Aorta (tissue), 5 donors: ENCODE measurements at regions not wholly inside any gene's neighbourhood (a gene's known extent, or its start where the extent isn't known, plus 50 kb on each side); places are given as distances from the start of the nearest gene placed in this dataset.

Experiments
- ATAC-seq: fragments of 200-7000 bp; cut with Tn5 transposase; one replicate; pipeline ENCODE4 v1.9.1; 2022; ENCODE audit warnings: moderate library complexity; ENCODE audit not compliant: low FRiP score
- DNase-seq, 2 donors: peaks; one replicate each; pipeline ENCODE4 v3.0.0-alpha.2; 2020
- H3K27ac ChIP-seq, 2 donors: one replicate each; pipeline ENCODE4 v1.5.1; 2013; ENCODE audit warnings: low read length in 2 of 2, mild to moderate bottlenecking in 2 of 2, moderate library complexity in 2 of 2, control low read depth in 1 of 2, inconsistent platforms in 1 of 2, low read depth in 1 of 2
- H3K27me3 ChIP-seq, 2 donors: one replicate each; pipeline ENCODE4 v1.6.1; 2013; ENCODE audit warnings: control low read depth in 1 of 2, low read length in 1 of 2, mild to moderate bottlenecking in 1 of 2, moderate library complexity in 1 of 2; ENCODE audit not compliant: insufficient read depth in 2 of 2, control insufficient read depth in 1 of 2
- H3K36me3 ChIP-seq, 2 donors: one replicate each; pipeline ENCODE4 v1.6.1; 2013; ENCODE audit warnings: control low read depth in 1 of 2, low read length in 1 of 2, mild to moderate bottlenecking in 1 of 2; ENCODE audit not compliant: insufficient read depth in 2 of 2, control insufficient read depth in 1 of 2
- H3K4me1 ChIP-seq, 2 donors: one replicate each; pipeline ENCODE4 v1.6.1; 2013; ENCODE audit warnings: low read length in 2 of 2, control low read depth in 1 of 2, mild to moderate bottlenecking in 1 of 2, moderate library complexity in 1 of 2; ENCODE audit not compliant: insufficient read depth in 2 of 2, control insufficient read depth in 1 of 2
- H3K4me3 ChIP-seq, 2 donors: one replicate each; pipeline ENCODE4 v1.5.1; 2013; ENCODE audit warnings: low read length in 2 of 2, control low read depth in 1 of 2, mild to moderate bottlenecking in 1 of 2
- H3K9me3 ChIP-seq: one replicate; pipeline ENCODE4 v1.6.1; 2013; ENCODE audit warnings: mild to moderate bottlenecking, low read length; ENCODE audit not compliant: control insufficient read depth
- WGBS, 2 donors: extraction: QIAGEN DNeasy Blood & Tissue Kit; methylation state at CpG; one replicate each; pipeline ENCODE4 v1.1.7; 2013; 5-methylcytosine and 5-hydroxymethylcytosine counted together
- intact Hi-C, 2 donors: fragments of 100-400 bp; cut with DNase I; formaldehyde crosslinking; loops; one replicate each; pipeline versions ENCODE4 v1.14.2 to v1.15.0; 2022
- donor health status: healthy with polysubstance abuse.
- donor health status: Bipolar disorder and iron deficiency.
- donor health status: DM: no; HTN: no; CAD: no.
- donor health status: DM: no; HTN: no; CAD: no.
- donor health status: DM: yes; HTN: yes; CAD: no.

- 93 to 97% methylated on average over 4 of the region's 4 CpGs for WGBS, 2 donors
- ATAC-seq = no peak
- intact Hi-C loops = no loop called here
- no peak for DNase-seq
- no peak overlapping the region for H3K4me3 ChIP-seq
- no peaks in the 10 kb centered on the region for H3K27me3 ChIP-seq
- H3K9me3 ChIP-seq = peaks cover 2% of the 10 kb centered on the region
- H3K36me3 ChIP-seq = no peaks in the 10 kb centered on the region
- H3K27ac ChIP-seq = no peak overlapping the region
- peaks cover 0 to 2% of the 10 kb centered on the region in 2 donors for H3K4me1 ChIP-seq
These were observed 207.3 kb upstream of the SOX11 start for GRCh38 chr2:5484868-5485267.

GRCh38 chr2:5491523-5491922 is 200.7 kb upstream of the SOX11 start:
- intact Hi-C loops = no loop called here
- Histone ChIP-seq H3K27me3 (no peaks in the 10 kb centered on the region), H3K4me3 (no peak overlapping the region), H3K36me3 (no peaks in the 10 kb centered on the region), H3K9me3 (no peaks in the 10 kb centered on the region), H3K27ac (no peak overlapping the region), H3K4me1 (no peaks in the 10 kb centered on the region)
- no peak for ATAC-seq
- DNase-seq = no peak
- 17 to 18% methylated on average over 3 of the region's 3 CpGs for WGBS, 2 donors

- H3K27me3 ChIP-seq = no peaks in the 10 kb centered on the region
- no peak overlapping the region for H3K4me3 ChIP-seq
- WGBS, 2 donors = 92 to 94% methylated on average over 17 of the region's 17 CpGs
- ATAC-seq (no peak), DNase-seq (no peak)
- H3K27ac ChIP-seq = no peak overlapping the region
- no peaks in the 10 kb centered on the region for H3K4me1 ChIP-seq
- no peaks in the 10 kb centered on the region for H3K9me3 ChIP-seq
- no peaks in the 10 kb centered on the region for H3K36me3 ChIP-seq
- intact Hi-C loops = no loop called here
These were observed 198.9 kb upstream of the SOX11 start for GRCh38 chr2:5493256-5493655.

- H3K36me3 ChIP-seq = no peaks in the 10 kb centered on the region
- H3K27ac ChIP-seq = no peak overlapping the region
- intact Hi-C loops = no loop called here
- H3K9me3 ChIP-seq = no peaks in the 10 kb centered on the region
- H3K4me1 ChIP-seq = no peaks in the 10 kb centered on the region
- no peaks in the 10 kb centered on the region for H3K27me3 ChIP-seq
- ATAC-seq = no peak
- no peak for DNase-seq
- H3K4me3 ChIP-seq = no peak overlapping the region
- 95 to 96% methylated on average over 8 of the region's 8 CpGs for WGBS, 2 donors
These were observed 198.0 kb upstream of the SOX11 start for GRCh38 chr2:5494212-5494611.

- ATAC-seq (no peak), DNase-seq (no peak)
- no peak overlapping the region for H3K27ac ChIP-seq
- H3K36me3 ChIP-seq = no peaks in the 10 kb centered on the region
- H3K9me3 ChIP-seq = no peaks in the 10 kb centered on the region
- 35 to 45% methylated on average over 8 of the region's 8 CpGs for WGBS, 2 donors
- no peaks in the 10 kb centered on the region for H3K27me3 ChIP-seq
- intact Hi-C loops = no loop called here
- no peak overlapping the region for H3K4me3 ChIP-seq
- H3K4me1 ChIP-seq = no peaks in the 10 kb centered on the region
These were observed 196.6 kb upstream of the SOX11 start for GRCh38 chr2:5495586-5495985.

GRCh38 chr2:5497874-5498273 is 194.3 kb upstream of the SOX11 start:
- H3K27me3 ChIP-seq = no peaks in the 10 kb centered on the region
- no peak overlapping the region for H3K27ac ChIP-seq
- ATAC-seq (no peak), DNase-seq (no peak)
- 89 to 90% methylated on average over 10 of the region's 10 CpGs for WGBS, 2 donors
- no peaks in the 10 kb centered on the region for H3K9me3 ChIP-seq
- H3K4me1 ChIP-seq = no peaks in the 10 kb centered on the region
- H3K36me3 ChIP-seq = no peaks in the 10 kb centered on the region
- intact Hi-C loops = no loop called here
- no peak overlapping the region for H3K4me3 ChIP-seq

- Histone ChIP-seq H3K27me3 (no peaks in the 10 kb centered on the region), H3K9me3 (no peaks in the 10 kb centered on the region), H3K36me3 (no peaks in the 10 kb centered on the region), H3K4me1 (no peaks in the 10 kb centered on the region), H3K27ac (no peak overlapping the region), H3K4me3 (no peak overlapping the region)
- DNase-seq = no peak
- 89 to 92% methylated on average over 1 of the region's 1 CpG for WGBS, 2 donors
- no peak for ATAC-seq
- intact Hi-C loops = no loop called here
These were observed 190.4 kb upstream of the SOX11 start for GRCh38 chr2:5501807-5502206.

GRCh38 chr2:5502385-5502784 is 189.8 kb upstream of the SOX11 start:
- Histone ChIP-seq H3K4me1 (no peaks in the 10 kb centered on the region), H3K4me3 (no peak overlapping the region), H3K27ac (no peak overlapping the region), H3K36me3 (no peaks in the 10 kb centered on the region), H3K9me3 (no peaks in the 10 kb centered on the region), H3K27me3 (no peaks in the 10 kb centered on the region)
- no peak for ATAC-seq
- intact Hi-C loops = no loop called here
- DNase-seq = no peak
- WGBS, 2 donors = 83 to 89% methylated on average over 3 of the region's 3 CpGs

- Histone ChIP-seq H3K27me3 (no peaks in the 10 kb centered on the region), H3K9me3 (no peaks in the 10 kb centered on the region), H3K4me3 (no peak overlapping the region), H3K4me1 (no peaks in the 10 kb centered on the region), H3K36me3 (no peaks in the 10 kb centered on the region), H3K27ac (no peak overlapping the region)
- DNase-seq = no peak
- intact Hi-C loops = no loop called here
- 82 to 95% methylated on average over 3 of the region's 3 CpGs for WGBS, 2 donors
- ATAC-seq = no peak
These were observed 187.4 kb upstream of the SOX11 start for GRCh38 chr2:5504756-5505155.
